Ishikawa (cell line): ENCODE measurements at regions not wholly inside any gene's neighbourhood (a gene's known extent, or its start where the extent isn't known, plus 50 kb on each side); places are given as distances from the start of the nearest gene placed in this dataset.

Experiments used
- CEBPB ChIP-seq: IDR thresholded peaks from 2 replicates; pipeline ENCODE4 v1.6.1; 2012
- CREB1 ChIP-seq: IDR thresholded peaks from 2 replicates; pipeline ENCODE4 v1.6.1; 2012; ENCODE audit warnings: low read depth
- EGR1 ChIP-seq: IDR thresholded peaks from 2 replicates; pipeline ENCODE4 v1.6.1; 2012
- EP300 ChIP-seq: IDR thresholded peaks from 2 replicates; pipeline ENCODE4 v1.6.1; 2012; ENCODE audit warnings: borderline replicate concordance
- FOXM1 ChIP-seq: IDR thresholded peaks from 2 replicates; pipeline ENCODE4 v1.6.1; 2012; ENCODE audit warnings: low read depth, borderline replicate concordance
- MAX ChIP-seq: IDR thresholded peaks from 2 replicates; pipeline ENCODE4 v1.6.1; 2012
- NFIC ChIP-seq: IDR thresholded peaks from 2 replicates; pipeline ENCODE4 v1.6.1; 2012
- RAD21 ChIP-seq: IDR thresholded peaks from 2 replicates; pipeline ENCODE4 v1.6.1; 2012; ENCODE audit warnings: low read depth
- REST ChIP-seq: IDR thresholded peaks from 2 replicates; pipeline ENCODE4 v1.6.1; 2012; ENCODE audit warnings: low read depth, mild to moderate bottlenecking
- TAF1 ChIP-seq: IDR thresholded peaks from 2 replicates; pipeline ENCODE4 v1.6.1; 2012; ENCODE audit warnings: low read depth, mild to moderate bottlenecking
- TCF12 ChIP-seq: IDR thresholded peaks from 2 replicates; pipeline ENCODE4 v1.6.1; 2012; ENCODE audit warnings: low read depth
- TEAD4 ChIP-seq: IDR thresholded peaks from 2 replicates; pipeline ENCODE4 v1.6.1; 2012
- USF1 ChIP-seq: IDR thresholded peaks from 2 replicates; pipeline ENCODE4 v1.6.1; 2012
- YY1 ChIP-seq: IDR thresholded peaks from 2 replicates; pipeline ENCODE4 v1.6.1; 2012; ENCODE audit warnings: low read depth

DNA sequence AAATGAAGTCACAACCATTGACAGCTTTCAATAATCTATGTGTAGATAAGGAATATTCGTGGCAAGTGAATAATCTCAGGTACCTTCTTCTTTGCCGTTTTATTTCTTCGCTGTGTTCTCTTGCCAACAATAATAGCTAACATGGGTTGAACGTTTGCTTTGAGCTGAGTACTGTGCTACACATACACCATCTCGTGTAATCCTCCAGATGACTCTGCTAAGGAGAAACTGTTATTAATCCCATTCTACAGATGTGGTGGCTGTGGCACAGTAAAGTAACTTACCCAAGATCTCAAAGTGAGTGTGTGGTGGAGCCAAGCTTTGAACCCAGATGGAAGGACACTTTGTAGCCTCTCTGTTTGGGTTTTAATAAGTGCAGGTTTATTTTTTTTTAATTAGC, 179.7 kb downstream of the C9orf152 start:
- TF ChIP-seq TAF1 (no peak), EP300 (no peak), NFIC (no peak), CEBPB (no peak), FOXM1 (no peak), USF1 (no peak), REST (no peak), RAD21 (no peak), EGR1 (no peak), CREB1 (no peak), YY1 (no peak), TEAD4 (no peak), MAX (no peak), TCF12 (no peak)
